Lung (tissue), 11 donors: ENCODE measurements at regions not wholly inside any gene's neighbourhood (a gene's known extent, or its start where the extent isn't known, plus 50 kb on each side); places are given as distances from the start of the nearest gene placed in this dataset.

Source experiments
- ATAC-seq: fragments of 200-7000 bp; cut with Tn5 transposase; one replicate; pipeline ENCODE4 v1.9.1; 2020; ENCODE audit warnings: moderate number of reproducible peaks; ENCODE audit not compliant: insufficient read depth, low FRiP score
- DNase-seq, 3 donors: peaks; one replicate each; pipeline ENCODE4 v3.0.0-alpha.2; 2013 to 2017
- H3K27ac ChIP-seq, 2 donors: one replicate each; pipeline ENCODE4 v1.5.1; 2013; ENCODE audit warnings: mild to moderate bottlenecking in 2 of 2, moderate library complexity in 2 of 2, control low read depth in 1 of 2, inconsistent platforms in 1 of 2, low read depth in 1 of 2, low read length in 1 of 2
- H3K27me3 ChIP-seq, 3 donors: one replicate each; pipeline ENCODE4 v1.5.1; 2013; ENCODE audit warnings: low read length in 2 of 3; ENCODE audit not compliant: control insufficient read depth in 3 of 3, insufficient read depth in 3 of 3
- H3K36me3 ChIP-seq, 4 donors: one replicate each; pipeline ENCODE4 v1.5.1; 2013; ENCODE audit warnings: low read length in 4 of 4, mild to moderate bottlenecking in 1 of 4, moderate library complexity in 1 of 4; ENCODE audit not compliant: control insufficient read depth in 4 of 4, insufficient read depth in 4 of 4
- H3K4me1 ChIP-seq, 5 donors: one replicate each; pipeline ENCODE4 v1.5.1; 2013; ENCODE audit warnings: low read length in 5 of 5, mild to moderate bottlenecking in 2 of 5, moderate library complexity in 1 of 5; ENCODE audit not compliant: control insufficient read depth in 5 of 5, insufficient read depth in 5 of 5
- H3K4me3 ChIP-seq: one replicate; pipeline ENCODE4 v1.5.1; 2013; ENCODE audit warnings: mild to moderate bottlenecking, control low read depth, moderate library complexity
- H3K9ac ChIP-seq, 2 donors: one replicate each; pipeline ENCODE4 v1.5.1; 2013; ENCODE audit warnings: low read length in 2 of 2, control low read depth in 1 of 2; ENCODE audit not compliant: insufficient read depth in 1 of 2
- H3K9me3 ChIP-seq, 4 donors: one replicate each; pipeline ENCODE4 v1.5.1; 2013; ENCODE audit warnings: low read length in 3 of 4, mild to moderate bottlenecking in 1 of 4, moderate library complexity in 1 of 4; ENCODE audit not compliant: control insufficient read depth in 4 of 4, insufficient read depth in 3 of 4
- CTCF ChIP-seq: IDR thresholded peaks from 2 replicates; pipeline ENCODE4 v1.5.1; 2012; ENCODE audit warnings: mild to moderate bottlenecking; ENCODE audit errors: control extremely low read depth, extremely low read depth
- WGBS, 2 donors: extraction: QIAGEN DNeasy Blood & Tissue Kit; methylation state at CpG; one replicate each; pipeline ENCODE4 v1.1.7; 2013; 5-methylcytosine and 5-hydroxymethylcytosine counted together
- donor health status: control.
- donor health status: control.
- donor health status: Bipolar disorder and iron deficiency.
- donor health status: healthy.
- donor health status: DM: yes; HTN: yes; CAD: no.

- H3K4me3 ChIP-seq = no peak overlapping the region
- DNase-seq (peak; percentile 53 to 76 (median 68)), ATAC-seq (peak; percentile 50)
- no peak for TF ChIP-seq CTCF
- H3K4me1 ChIP-seq = peaks cover 0 to 8% (median 6%) of the 10 kb centered on the region in 5 donors
- WGBS, 2 donors = 52 to 64% methylated on average over 16 of the region's 16 CpGs
- no peaks in the 10 kb centered on the region for H3K36me3 ChIP-seq
- no peaks in the 10 kb centered on the region for H3K27me3 ChIP-seq
- peak overlapping the region in 1 of 2 donors; percentile 71 for H3K27ac ChIP-seq
- peaks cover 0 to 3% (median 0%) of the 10 kb centered on the region in 4 donors for H3K9me3 ChIP-seq
- peak overlapping the region in 1 of 2 donors; percentile 71 for H3K9ac ChIP-seq
Measured at GRCh38 chr6:167543602-167544497, 219.0 kb downstream of the TTLL2 start.

- H3K36me3 ChIP-seq = no peaks in the 10 kb centered on the region
- H3K9ac ChIP-seq = no peak overlapping the region
- no peaks in the 10 kb centered on the region for H3K27me3 ChIP-seq
- TF ChIP-seq CTCF = no peak
- H3K4me3 ChIP-seq = no peak overlapping the region
- 82 to 90% methylated on average over 32 of the region's 32 CpGs for WGBS, 2 donors
- H3K9me3 ChIP-seq = peaks cover 0 to 3% (median 0%) of the 10 kb centered on the region in 4 donors
- H3K4me1 ChIP-seq = peaks cover 5 to 25% (median 14%) of the 10 kb centered on the region in 5 donors
- H3K27ac ChIP-seq = no peak overlapping the region
- DNase-seq (no peak), ATAC-seq (peak; percentile 19)
Measured at GRCh38 chr6:167546611-167547327, 221.9 kb downstream of the TTLL2 start.

GRCh38 chr6:167547328-167547692, 222.4 kb downstream of the TTLL2 start:
- Histone ChIP-seq H3K27ac (no peak overlapping the region), H3K9me3 (peaks cover 0 to 3% (median 0%) of the 10 kb centered on the region in 4 donors), H3K27me3 (no peaks in the 10 kb centered on the region), H3K4me3 (no peak overlapping the region), H3K9ac (no peak overlapping the region), H3K4me1 (peaks cover 6 to 30% (median 14%) of the 10 kb centered on the region in 5 donors), H3K36me3 (no peaks in the 10 kb centered on the region)
- DNase-seq (no peak), ATAC-seq (no peak)
- TF ChIP-seq CTCF = no peak
